ELR (cell line): ENCODE measurements at regions not wholly inside any gene's neighbourhood (a gene's known extent, or its start where the extent isn't known, plus 50 kb on each side); places are given as distances from the start of the nearest gene placed in this dataset.
"Not testable (repeated sequence)": the region's sequence is repeated elsewhere in the genome, so short reads cannot be mapped to it uniquely, and the experiment has no call there.

Source experiments
- DNase-seq: peaks from one replicate; pipeline ENCODE4 v3.0.0-alpha.2; 2015; ENCODE audit warnings: low read depth

DNA sequence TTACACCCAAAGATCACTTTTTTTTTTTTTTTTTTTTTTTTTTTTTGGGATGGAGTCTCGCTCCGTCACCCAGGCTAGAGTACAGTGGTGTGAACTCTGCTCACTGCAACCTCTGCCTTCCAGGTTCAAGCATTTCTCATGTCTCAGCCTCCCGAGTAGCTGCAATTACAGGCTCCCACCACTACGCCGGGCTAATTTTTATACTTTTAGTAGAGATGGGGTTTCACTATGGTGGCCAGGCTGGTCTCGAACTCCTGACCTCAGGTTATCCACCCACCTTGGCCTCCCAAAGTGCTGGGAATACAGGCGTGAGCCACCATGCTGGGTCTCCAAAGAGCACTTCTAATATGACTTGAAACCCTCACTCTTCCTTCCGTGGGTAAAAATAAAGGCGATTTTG, 152.2 kb upstream of the SPACA7 start:
- DNase-seq: not testable (repeated sequence)

- DNase-seq: no peak
Observed at GRCh38 chr13:112225429-112226090, 150.6 kb upstream of the SPACA7 start.

DNA sequence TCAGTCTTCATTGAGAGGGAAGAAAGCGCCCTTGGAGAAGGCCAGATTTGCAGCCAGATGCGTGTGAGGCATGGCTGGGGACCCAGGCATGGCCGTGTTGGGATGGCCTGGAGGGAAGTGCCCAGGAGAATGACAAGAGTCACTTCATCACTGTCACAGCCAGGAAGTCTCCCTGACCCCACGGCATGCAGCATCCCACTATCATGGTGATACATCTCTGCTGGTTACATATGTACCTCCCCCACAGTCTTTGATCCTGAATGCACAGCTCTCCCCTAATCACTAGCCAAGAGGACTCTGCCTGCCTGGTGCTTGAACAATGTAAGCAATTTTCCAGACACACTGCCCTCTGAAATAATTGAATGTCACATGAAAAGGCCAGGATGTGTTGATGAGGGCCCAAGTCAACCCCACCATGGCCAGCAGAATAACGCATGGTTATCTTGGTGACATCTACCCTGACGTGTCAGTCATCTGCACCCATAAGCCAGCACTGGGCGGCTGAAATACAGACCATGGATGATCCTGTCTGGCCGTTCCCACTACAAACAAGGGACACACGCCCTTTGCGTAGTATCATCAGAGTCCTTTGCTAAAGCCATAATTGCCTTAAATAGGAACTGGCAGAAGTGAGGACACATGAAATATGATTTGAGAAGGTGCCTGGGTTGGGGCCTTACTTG, 149.7 kb upstream of the SPACA7 start:
- DNase-seq: no peak

GRCh38 chr13:112227031-112227430, 149.1 kb upstream of the SPACA7 start:
- DNase-seq: no peak

DNA sequence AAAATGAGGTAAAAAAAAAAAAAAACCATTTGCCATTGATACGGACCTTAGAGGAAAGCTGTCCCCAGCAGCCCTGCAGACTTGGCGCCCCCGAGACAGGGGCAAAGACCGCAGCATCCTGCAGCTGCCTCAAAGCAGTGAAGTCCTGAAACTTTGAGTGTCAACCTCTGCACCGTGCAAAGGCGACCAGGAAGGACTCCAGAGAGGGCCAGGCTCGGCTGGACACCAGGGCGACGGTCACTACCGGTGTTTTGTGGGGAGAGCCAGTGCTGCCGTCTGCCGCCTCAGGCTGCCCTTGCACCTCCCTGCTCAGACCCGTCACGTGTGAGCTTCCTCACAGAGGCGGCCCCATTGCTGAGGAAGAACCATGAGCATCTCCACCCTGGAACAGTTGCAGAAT, 146.7 kb upstream of the SPACA7 start:
- no peak for DNase-seq

DNA sequence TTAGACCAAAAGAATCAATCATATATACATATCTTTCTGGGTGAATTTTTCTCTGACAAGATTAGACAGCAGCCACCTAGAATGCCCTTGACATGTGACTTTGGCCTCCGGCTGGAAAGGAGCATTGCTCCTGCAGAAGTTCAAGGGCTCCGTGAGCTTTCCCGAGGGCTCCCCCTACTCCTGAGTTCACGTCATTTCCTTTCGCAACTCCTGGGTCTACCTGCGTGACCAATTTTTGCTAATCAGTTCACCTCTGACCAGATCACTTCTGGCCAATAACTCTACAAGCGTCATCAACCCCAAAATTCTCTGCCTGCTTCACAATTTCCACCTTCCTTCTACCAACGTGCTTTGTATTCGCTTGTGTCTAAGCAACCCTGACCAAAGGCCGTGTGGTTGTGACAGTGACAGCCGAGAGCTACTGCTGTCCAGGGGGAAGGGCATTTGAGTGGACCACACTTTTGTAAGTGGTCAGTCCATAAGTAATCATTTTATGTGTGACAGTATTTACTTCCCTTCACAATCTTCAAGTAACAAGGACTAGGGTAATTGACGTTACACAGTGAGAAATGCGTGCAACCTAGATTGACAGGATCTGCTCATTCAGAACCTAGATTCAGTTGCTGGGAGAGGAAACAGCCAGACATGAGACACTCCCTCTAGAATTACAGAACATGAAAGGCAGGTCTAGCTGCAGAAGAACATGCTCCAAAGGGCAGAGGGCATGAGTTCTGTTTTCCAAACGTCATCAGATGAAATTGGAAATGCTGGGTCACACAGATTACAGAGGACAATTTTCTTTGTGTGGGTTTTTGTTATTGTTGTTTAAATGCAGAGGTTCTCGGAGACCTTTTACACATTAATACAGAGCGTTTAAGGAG, 145.9 kb upstream of the SPACA7 start:
- no peak for DNase-seq

GRCh38 chr13:112231451-112232083, 144.6 kb upstream of the SPACA7 start:
- no peak for DNase-seq

DNA sequence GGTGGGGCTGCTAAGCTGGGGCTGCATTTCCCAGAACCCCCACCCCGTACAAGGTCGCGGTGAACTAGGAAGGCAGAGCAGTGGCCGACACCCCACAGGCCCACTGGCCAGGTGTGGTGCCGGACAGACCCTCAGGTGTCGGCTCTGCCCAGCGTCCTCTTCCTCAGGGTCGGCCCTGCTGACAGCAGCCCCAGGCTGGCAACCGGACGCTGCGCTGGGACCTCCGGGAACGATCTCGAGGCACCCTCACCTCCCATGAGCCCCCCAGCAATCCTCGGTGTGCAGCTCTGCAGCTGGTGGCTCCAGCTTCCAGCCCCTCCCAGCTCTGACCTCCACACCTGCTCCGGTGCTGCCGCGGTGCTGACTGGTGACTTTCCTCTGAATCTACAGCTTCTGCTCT, 142.9 kb upstream of the SPACA7 start:
- no peak for DNase-seq

- DNase-seq: no peak
Observed at GRCh38 chr13:112233716-112234115, 142.4 kb upstream of the SPACA7 start.

DNA sequence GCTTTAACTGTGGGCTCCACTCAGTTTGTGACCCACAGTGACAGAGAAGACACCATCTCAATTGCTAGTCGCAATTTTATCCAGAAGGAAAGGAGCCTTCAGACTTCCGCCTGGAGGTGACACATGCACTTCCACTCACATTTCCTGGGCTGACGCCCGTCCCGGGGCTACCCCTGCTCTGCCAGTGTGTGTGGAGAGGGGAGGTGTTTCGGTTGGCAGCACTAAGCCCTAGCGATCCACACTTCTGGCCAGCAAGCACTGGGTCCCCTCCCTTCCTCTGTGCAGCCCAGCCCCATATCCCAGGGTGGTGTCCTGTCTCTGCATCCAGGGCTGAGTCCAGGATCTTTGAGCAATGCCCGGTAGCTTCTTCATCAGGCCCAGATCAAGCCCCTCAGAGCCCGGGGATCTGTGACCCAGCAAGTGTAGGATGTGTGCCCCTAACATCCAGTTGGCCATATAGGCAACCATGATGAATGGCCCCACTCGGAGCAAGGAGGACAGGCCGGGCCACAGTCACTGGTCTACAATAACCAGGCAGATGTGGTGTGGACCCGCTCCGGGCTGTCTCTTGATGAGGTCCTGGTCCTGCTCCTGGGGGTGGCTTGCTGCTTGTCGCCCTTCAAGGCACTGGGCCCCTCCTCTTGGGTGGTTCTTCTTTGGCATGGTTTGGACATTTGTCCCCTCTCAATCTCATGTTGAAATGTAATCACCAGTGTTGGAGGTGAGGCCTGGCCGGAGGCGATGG, 141.9 kb upstream of the SPACA7 start:
- no peak for DNase-seq

DNA sequence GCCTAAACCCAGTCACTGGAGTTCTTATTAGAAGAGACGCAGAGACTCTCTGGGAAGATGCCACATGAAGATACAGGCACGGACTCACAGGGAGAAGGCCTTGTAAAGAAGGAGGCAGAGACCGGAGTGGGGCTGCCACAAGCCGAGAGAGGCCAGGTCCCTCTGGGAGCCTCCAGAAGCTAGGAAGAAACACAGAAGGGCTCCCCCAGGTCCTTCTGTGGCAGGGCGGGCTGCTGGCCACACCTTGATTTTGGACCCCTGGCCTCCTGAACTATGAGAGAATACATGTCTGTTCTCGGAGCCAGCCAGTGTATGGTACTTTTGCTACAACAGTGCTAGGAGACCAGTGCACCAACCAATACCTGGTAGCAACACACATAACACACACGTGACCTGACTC, 140.1 kb upstream of the SPACA7 start:
- no peak for DNase-seq

DNA sequence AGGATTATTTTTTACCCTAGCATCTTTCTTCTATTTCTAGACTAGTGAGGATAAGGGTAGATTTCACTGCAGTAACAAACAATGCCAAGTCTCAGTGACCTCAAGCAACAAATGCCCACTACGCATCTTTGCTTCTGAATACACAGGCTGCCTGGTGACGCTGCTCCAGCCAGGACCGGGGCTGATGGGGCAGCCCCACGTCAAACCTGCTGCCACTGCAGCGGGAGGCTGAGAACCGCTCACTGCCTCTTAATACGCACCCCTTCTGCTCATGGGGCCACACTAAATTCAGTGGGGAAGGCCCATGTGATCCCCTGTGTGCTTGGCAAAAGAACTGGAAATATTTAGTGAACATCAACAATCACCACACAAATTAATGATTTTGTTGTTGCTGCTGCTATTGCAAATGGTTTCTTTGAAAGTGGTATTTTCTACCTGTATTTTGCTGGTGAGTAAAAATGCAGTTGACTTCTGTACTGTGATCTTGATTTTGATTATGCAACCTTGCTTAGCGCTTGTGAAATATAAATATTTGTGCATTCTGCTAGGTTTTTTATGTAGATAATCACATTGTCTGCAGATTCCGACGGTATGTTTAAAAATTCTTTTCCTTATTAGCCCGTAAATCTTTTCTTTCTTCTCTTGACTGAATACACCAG, 139.5 kb upstream of the SPACA7 start:
- no peak for DNase-seq

GRCh38 chr13:112238436-112238995, 137.6 kb upstream of the SPACA7 start:
- no peak for DNase-seq

DNA sequence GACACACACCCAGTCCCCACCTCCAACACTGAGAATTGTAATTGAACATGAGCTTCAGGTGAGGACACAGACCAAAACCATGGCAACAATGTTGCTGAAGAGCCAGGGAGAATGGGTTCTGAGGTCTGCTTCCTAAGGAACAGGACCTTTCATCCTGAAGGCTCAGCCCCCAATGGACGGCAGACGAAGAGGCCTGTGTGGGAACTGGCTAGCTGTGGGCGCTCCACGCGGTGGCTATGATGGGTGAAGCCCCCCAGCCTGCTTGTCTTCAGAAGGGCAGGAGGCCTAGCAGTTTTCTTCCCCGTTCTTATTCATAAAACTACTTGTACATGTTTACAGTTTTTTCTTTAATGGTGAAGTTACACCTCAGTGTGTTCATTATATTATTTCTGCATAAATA, 136.1 kb upstream of the SPACA7 start:
- no peak for DNase-seq

DNA sequence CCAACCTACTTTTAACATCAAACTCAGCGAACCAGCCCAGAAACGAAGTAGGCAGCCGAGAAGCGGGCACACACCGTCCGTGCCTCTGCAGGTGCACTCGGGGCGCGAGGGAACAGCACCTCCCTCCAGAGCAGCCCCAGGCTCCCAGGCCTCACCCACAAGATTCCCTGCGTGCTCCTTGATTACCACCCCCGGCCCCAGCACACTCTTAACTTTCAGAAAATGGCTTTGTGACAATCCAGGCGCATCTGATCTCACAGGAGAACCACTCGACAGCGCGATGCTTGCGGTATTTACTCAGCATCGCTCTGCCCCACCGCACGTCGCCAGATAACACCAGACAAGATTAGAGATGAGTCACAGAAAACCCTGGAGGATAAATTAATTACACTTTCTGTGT, 134.9 kb upstream of the SPACA7 start:
- DNase-seq: no peak

GRCh38 chr13:112242777-112243176, 133.4 kb upstream of the SPACA7 start:
- no peak for DNase-seq

DNA sequence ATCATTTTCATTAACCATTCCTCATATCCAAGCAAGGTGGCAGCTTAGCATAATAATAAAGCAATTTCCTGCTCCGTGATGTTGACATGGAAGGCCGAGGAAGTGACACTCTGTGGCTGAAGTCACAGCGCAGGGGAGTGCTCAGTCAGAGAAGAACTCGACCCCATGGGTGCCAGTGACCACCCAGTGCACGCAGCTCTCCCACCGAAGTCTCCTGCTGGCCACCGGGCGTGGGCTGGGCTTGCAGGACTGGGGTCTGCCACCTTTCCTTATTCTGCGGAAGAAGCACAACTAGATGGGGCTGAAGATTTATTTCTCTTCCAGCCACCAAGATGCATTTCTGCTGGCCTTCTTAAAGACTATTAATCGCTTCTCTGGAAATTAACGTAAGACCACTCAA, 132.1 kb upstream of the SPACA7 start:
- no peak for DNase-seq

DNA sequence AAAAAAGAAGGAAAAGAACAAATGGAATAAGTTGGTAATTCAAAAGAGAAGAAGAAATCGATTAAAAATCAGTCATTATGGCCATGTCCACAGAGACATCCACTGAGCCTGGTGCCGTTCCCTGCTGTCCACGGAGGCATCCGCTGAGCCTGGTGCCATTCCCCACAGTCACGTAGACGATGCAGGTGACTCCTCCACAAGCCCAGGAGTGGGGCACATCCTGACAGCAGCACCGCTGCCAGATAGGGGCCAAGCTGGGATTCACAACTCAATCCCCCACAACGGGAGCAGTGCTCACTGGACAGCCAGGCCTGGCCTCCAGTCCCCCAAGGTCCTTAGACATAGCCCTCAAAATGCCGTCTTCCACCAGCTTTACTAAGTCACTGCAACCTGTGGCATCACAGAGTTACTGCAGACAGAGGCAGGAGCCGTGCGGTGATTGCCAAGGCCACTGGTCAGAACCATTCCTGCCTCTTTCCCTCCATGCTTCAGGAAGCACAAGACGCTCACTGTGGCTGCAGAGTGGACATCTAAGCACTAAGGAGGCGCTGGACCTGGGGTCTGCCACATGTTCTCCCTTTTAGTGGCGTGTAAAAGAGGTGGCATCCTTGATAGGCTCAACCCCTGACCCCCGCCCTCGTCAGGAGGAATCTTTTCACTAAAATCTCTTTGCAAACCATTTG, 131.5 kb upstream of the SPACA7 start:
- DNase-seq: no peak

GRCh38 chr13:112245179-112245724, 130.9 kb upstream of the SPACA7 start:
- DNase-seq: no peak

GRCh38 chr13:112245989-112246388, 130.2 kb upstream of the SPACA7 start:
- DNase-seq: no peak
